Activated T-cell treated with anti-CD3 and anti-CD28 coated beads, Interleukin-2, amount 50 U/mL, for 72 hours (primary cell): ENCODE measurements at regions not wholly inside any gene's neighbourhood (a gene's known extent, or its start where the extent isn't known, plus 50 kb on each side); places are given as distances from the start of the nearest gene placed in this dataset.
A peak's percentile ranks its signal among the peaks of the same experiment; 100 is the strongest.

Experiments
- ATAC-seq, 2 donors: fragments of 150-1000 bp; cut with Tn5 transposase; replicated peaks in 1 of 2; 2 replicates each; pipeline ENCODE4 v1.10.0; 2021; ENCODE audit warnings: moderate library complexity in 2 of 2, mild to moderate bottlenecking in 1 of 2
- DNase-seq, 2 donors: peaks; one replicate each; pipeline ENCODE4 v3.0.0; 2021 to 2022; ENCODE audit warnings: mixed read lengths in 1 of 2
- H3K27ac Mint-ChIP-seq: one replicate; pipeline ENCODE4 v1.8.0; 2022; ENCODE audit warnings: mild to moderate bottlenecking, moderate library complexity, mixed read lengths
- H3K27me3 Mint-ChIP-seq: one replicate; pipeline ENCODE4 v1.8.0; 2022; ENCODE audit warnings: low read depth, mixed read lengths
- H3K36me3 Mint-ChIP-seq, 2 donors: one replicate each; pipeline ENCODE4 v1.8.0; 2022; ENCODE audit warnings: mixed read lengths in 2 of 2, mild to moderate bottlenecking in 1 of 2; ENCODE audit not compliant: insufficient read depth in 2 of 2
- H3K4me1 Mint-ChIP-seq: one replicate; pipeline ENCODE4 v1.8.0; 2022; ENCODE audit warnings: low read depth, mixed read lengths
- H3K4me3 Mint-ChIP-seq, 2 donors: one replicate each; pipeline ENCODE4 v1.8.0; 2022; ENCODE audit warnings: mild to moderate bottlenecking in 2 of 2, mixed read lengths in 2 of 2, moderate library complexity in 2 of 2
- H3K9me3 Mint-ChIP-seq, 2 donors: one replicate each; pipeline ENCODE4 v1.8.0; 2022; ENCODE audit warnings: mixed read lengths in 2 of 2

DNA sequence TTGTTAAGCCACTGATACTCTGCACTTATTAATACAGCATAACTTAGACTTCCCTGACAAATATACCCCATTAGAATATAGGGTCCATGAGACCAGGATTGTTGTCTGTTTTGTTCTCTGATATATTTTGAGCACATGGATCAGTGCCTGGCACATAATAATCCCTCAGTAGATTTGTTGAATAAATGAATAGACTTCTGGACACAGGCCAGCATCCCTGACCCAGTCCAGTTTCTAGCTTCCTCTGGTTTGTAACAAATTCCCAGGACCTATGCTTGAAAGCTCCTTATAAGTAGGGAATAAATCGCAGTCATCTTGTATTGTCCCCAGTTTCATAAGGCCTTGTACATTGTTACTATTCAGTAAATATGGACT lies 58.2 kb upstream of the GADD45A start:
- no peak overlapping the region for H3K27ac Mint-ChIP-seq
- DNase-seq, result no peak
- H3K36me3 Mint-ChIP-seq, result no peaks in the 10 kb centered on the region
- peaks cover 6% of the 10 kb centered on the region for H3K27me3 Mint-ChIP-seq
- no peak for ATAC-seq
- no peak overlapping the region for H3K4me3 Mint-ChIP-seq
- H3K4me1 Mint-ChIP-seq, result no peaks in the 10 kb centered on the region
- H3K9me3 Mint-ChIP-seq, result no peaks in the 10 kb centered on the region

DNA sequence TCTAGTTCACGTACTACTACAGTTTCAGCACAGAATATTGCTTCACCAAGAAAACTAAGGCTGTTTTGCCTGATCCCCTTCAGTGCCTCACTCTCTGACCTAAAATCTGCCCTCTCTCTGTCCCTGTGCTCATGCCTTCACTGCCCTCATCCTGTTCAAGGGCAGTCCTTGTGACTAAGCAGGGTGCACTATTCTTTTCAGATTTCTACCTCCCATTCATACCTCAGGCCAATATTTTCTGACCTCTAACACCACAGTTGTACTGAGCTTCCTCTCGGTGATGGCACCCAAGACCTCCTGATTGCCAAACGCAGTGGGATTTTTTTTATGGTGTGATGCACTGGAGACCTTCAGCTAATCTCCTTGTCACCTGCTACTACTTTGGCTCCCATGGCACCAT lies 57.7 kb upstream of the GADD45A start:
- H3K9me3 Mint-ChIP-seq, result no peaks in the 10 kb centered on the region
- no peaks in the 10 kb centered on the region for H3K4me1 Mint-ChIP-seq
- peaks cover 6% of the 10 kb centered on the region for H3K27me3 Mint-ChIP-seq
- H3K4me3 Mint-ChIP-seq, result no peak overlapping the region
- no peak for ATAC-seq
- DNase-seq, result no peak
- no peaks in the 10 kb centered on the region for H3K36me3 Mint-ChIP-seq
- no peak overlapping the region for H3K27ac Mint-ChIP-seq

DNA sequence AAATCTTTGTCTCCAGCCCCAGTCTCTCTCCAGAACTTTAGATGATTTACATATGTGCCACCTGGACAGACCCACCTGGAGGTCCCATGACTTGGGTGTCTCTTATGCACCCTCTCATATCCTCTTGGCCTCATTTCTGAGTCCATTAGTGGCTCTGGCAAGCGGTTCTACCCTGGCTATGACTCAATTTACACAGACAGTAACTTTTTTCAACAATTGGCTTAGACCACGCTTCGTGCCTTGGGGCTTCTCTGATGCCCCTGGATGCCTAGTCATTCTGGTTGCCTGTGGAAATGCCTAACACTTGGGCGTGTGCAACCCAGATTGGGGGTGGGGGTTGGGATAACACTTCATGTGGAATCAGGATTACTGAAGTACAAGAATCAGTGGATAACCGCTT lies 57.1 kb upstream of the GADD45A start:
- Mint-ChIP-seq H3K4me3 (no peak overlapping the region), H3K27ac (no peak overlapping the region)
- ATAC-seq, result no peak

DNA sequence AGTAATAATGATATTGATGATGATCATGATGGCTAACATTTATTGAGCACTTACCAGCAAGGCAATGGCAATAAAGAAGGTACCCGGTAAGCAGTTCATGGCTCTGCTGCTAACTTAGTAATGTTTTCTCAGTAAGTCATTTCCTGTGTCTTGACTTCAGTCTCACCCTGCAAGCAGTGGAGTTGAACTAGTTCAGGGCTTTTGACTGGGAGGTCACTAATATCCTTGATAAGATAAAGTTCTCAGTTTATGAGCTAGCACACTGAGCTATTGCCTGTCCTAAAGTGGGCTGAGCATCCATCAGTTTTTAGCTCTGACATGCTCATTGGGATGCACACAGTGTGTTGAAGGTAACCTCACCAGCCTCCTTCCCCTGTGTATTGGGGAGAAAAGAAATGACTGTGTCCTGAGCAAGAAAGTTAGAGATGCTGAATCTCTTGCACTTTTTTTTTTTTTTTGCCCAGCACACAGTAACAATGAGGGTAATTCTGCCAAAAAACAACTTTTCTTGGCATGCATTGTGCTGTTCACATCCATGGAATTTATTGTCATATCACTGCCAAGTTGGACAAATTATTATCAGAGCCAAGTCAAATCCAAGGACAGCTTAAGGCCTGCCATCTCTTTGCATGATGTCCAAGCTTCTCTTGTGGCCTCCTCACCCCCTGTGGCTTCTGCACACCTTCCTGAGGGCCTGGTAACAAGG lies 55.5 kb upstream of the GADD45A start:
- DNase-seq (no peak), ATAC-seq (peak in 1 of 2 donors; percentile 73)
- H3K36me3 Mint-ChIP-seq, result no peaks in the 10 kb centered on the region
- no peaks in the 10 kb centered on the region for H3K9me3 Mint-ChIP-seq
- no peak overlapping the region for H3K27ac Mint-ChIP-seq
- peaks cover 6% of the 10 kb centered on the region for H3K27me3 Mint-ChIP-seq
- no peak overlapping the region for H3K4me3 Mint-ChIP-seq
- peaks cover 2% of the 10 kb centered on the region for H3K4me1 Mint-ChIP-seq

More for the DNA sequence above, 57.1 kb upstream of the GADD45A start:
- Mint-ChIP-seq H3K9me3 (no peaks in the 10 kb centered on the region), H3K27me3 (peaks cover 6% of the 10 kb centered on the region), H3K36me3 (no peaks in the 10 kb centered on the region), H3K4me1 (no peaks in the 10 kb centered on the region)
- DNase-seq, result no peak

DNA sequence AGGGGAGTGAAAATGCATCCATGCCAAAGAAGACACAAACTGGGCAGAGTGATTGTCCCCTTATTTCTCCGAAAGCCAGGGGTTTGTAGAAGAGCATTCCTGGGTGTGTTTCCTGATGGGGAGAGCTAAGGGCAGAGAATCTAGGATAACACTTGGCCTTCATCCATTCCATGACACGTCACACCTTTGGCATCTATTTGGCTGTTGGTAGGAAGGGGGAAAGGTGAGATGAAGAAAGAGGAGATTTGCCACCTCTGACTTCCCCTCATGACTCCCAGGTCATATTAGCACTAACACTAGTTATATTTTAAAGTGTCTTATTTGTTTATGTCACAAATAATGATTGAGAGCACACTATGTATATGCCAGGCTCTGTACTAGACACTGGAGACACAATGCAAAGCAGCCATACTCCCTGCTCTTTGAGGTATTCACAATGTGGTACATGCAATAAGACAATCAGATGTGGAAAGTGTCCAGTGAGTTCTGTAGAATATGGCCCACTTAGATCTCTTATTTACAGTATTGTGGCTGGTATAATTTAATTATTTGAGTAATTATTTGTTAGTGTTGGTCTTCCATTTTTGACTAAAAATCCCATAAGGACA lies 54.5 kb upstream of the GADD45A start:
- no peaks in the 10 kb centered on the region for H3K9me3 Mint-ChIP-seq
- DNase-seq (no peak), ATAC-seq (no peak)
- no peak overlapping the region for H3K4me3 Mint-ChIP-seq
- H3K36me3 Mint-ChIP-seq, result no peaks in the 10 kb centered on the region
- peaks cover 6% of the 10 kb centered on the region for H3K27me3 Mint-ChIP-seq
- H3K4me1 Mint-ChIP-seq, result peaks cover 12% of the 10 kb centered on the region
- H3K27ac Mint-ChIP-seq, result no peak overlapping the region

DNA sequence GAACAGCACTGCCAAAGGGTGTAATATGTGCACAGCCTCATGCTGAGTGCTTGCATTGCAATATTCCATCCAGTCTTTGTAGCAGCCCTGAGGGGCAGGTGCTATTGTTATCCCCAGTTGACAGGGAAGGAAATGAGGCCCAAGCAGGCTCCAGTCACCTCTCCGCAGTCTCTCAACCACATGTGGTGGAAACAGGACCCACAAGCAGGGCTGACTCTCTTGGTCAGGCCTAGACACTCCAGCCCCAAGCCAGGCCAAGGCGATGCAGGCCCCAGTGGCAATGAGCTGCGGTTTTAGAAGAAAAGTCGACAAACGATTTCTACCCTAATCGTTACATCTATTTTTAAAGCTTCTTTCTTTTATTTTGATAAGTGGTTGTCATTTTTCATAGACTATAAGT lies 52.6 kb upstream of the GADD45A start:
- peaks cover 17% of the 10 kb centered on the region for H3K4me1 Mint-ChIP-seq
- H3K27me3 Mint-ChIP-seq, result peaks cover 6% of the 10 kb centered on the region
- no peaks in the 10 kb centered on the region for H3K36me3 Mint-ChIP-seq
- DNase-seq (no peak), ATAC-seq (no peak)
- H3K27ac Mint-ChIP-seq, result no peak overlapping the region
- H3K9me3 Mint-ChIP-seq, result no peaks in the 10 kb centered on the region
- no peak overlapping the region for H3K4me3 Mint-ChIP-seq

DNA sequence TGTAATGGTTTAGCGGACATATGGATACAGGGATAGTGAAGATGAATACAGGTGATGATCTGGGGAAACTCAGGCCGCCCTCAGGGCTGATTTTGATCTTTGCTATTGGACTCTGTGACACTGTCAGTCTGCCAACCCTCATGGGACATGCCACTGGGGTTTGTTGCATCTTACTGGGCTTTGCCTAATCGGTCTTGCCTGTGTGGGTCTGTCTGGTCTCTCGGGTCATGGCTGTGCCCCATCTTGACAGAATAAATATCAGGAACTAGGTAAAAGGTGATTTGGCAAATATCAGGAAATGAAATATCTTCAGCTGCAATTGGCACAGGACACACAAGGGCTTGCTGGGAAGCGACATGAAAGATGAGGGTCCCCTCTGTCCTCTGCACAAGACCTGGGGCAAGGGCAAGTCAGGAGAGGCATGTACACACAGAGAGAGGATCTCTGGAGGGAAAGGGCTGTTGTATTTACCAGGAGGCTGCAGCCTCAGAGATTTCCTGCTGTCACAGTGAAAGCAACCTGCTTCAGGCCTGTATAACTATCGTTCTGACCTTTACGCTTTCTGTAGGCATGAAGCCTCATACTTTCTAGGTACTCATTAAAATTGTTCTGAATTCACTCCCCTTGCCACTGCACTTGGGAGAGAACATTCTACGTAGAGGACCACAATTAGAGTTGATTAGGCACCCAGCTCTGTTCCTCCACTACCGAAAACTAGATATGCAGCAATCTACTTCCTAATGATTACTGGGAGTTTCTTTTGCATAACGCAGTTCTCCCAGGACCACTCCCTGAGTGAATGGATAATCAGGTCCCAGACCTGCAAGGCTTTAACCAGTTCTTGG lies 52.0 kb upstream of the GADD45A start:
- Mint-ChIP-seq H3K36me3 (no peaks in the 10 kb centered on the region), H3K4me3 (no peak overlapping the region), H3K4me1 (peaks cover 17% of the 10 kb centered on the region), H3K9me3 (no peaks in the 10 kb centered on the region), H3K27me3 (peaks cover 6% of the 10 kb centered on the region), H3K27ac (no peak overlapping the region)
- ATAC-seq (no peak), DNase-seq (no peak)

DNA sequence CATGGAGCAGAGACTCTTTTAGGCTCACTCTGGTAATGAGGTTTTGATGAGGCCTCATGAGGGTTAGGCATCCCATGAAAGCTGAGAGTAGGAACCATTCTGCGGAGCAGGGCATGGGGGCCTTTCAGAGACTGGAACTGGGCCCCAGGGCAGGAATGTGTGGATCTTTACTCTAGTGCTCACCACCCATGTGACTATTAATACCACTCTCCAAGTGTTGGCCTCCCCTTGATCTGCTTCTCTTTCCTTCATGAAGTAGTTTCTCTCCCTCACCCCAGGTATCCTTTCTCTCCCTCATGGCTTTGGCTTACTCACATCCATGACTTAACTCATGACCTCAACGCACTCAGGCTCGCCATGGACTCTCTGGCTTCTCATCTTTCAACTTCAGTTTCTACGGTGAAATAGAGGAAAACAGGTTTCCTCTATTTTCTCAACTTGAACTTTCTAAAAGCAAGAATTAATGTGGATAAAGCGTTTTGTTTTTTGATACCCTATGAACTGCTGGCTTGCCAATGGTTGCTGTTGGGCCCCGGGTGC lies 50.5 kb upstream of the GADD45A start:
- peaks cover 17% of the 10 kb centered on the region for H3K4me1 Mint-ChIP-seq
- no peak overlapping the region for H3K27ac Mint-ChIP-seq
- DNase-seq (no peak), ATAC-seq (no peak)
- H3K4me3 Mint-ChIP-seq, result no peak overlapping the region
- H3K27me3 Mint-ChIP-seq, result no peaks in the 10 kb centered on the region
- no peaks in the 10 kb centered on the region for H3K36me3 Mint-ChIP-seq
- no peaks in the 10 kb centered on the region for H3K9me3 Mint-ChIP-seq

DNA sequence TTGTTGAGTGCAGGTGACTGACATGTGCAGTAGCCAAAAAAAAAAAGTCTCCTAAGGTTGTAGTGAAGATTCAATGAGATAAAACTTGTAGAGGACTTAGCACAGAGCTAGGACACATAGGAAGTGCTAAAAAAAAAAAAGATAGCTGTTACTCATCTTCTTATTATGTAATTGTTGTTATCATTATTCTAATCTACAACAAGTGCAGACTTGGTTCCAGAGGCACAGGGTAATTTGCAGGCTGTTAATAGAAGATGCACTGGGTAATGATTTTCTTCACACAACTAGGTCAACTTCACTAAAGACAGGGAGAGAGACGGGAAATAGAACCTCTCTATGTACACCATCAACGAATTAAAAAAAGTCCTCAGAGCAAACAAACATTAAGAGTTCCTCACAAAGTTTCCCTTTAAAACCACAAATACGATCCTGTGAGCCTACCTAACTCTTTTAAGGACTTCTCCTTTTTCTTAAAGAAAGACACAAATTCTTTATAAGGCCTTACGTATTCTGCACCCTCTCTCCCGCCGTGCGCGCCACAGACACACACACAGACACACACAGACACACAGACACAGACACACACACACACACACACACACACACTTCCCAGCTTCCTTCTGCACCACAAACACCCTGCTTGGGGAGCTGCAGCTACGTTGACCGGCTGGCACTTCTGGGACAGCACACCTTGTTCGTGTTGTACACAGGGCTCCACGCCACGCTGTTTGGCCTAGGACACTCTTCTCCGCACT lies 49.8 kb upstream of the GADD45A start:
- DNase-seq (no peak), ATAC-seq (no peak)
- H3K36me3 Mint-ChIP-seq, result no peaks in the 10 kb centered on the region
- H3K4me1 Mint-ChIP-seq, result peaks cover 17% of the 10 kb centered on the region
- H3K4me3 Mint-ChIP-seq, result no peak overlapping the region
- no peaks in the 10 kb centered on the region for H3K9me3 Mint-ChIP-seq
- H3K27ac Mint-ChIP-seq, result no peak overlapping the region
- H3K27me3 Mint-ChIP-seq, result no peaks in the 10 kb centered on the region
